ENCODE measurements at regions not wholly inside any gene's neighbourhood (a gene's known extent, or its start where the extent isn't known, plus 50 kb on each side); places are given as distances from the start of the nearest gene placed in this dataset.

DNA sequence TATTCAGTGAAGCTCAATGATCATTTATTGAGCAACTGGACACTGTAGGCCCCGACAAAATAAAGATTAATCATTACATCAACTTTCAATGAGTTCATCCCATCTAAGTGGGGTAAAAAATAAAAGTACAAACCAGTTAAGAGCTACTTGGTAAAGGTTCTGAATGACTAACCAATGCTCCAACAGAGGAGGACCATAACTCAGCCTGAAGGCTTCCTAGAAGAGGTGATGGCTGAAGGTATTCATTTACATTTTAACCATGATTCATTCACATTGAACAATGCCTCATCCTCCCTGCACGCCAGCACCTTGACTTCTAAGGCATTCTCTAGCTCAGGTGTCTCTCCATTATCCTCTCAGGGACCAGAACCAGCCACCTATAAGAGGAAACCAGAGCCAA lies 201.4 kb downstream of the ZNF462 start:
- FAIRE-seq = no peak
- no peak for DNase-seq (ENCODE audit: insufficient read length, low spot score)
- no peak for TF ChIP-seq POLR2A (IDR thresholded peaks at IDR 0.05; ENCODE audit: low read depth, low read length)

GRCh38 chr9:107065549-107065948 lies 202.6 kb downstream of the ZNF462 start:
- no peak for TF ChIP-seq POLR2A (IDR thresholded peaks at IDR 0.05; ENCODE audit: low read depth, low read length)
- FAIRE-seq (no peak), DNase-seq (ENCODE audit: insufficient read length, low spot score) (no peak)

GRCh38 chr9:107067739-107068416 lies 204.9 kb downstream of the ZNF462 start:
- FAIRE-seq (no peak), DNase-seq (ENCODE audit: insufficient read length, low spot score) (no peak)
- TF ChIP-seq POLR2A (IDR thresholded peaks at IDR 0.05; ENCODE audit: low read depth, low read length) = no peak

GRCh38 chr9:107068581-107068980 lies 205.6 kb downstream of the ZNF462 start:
- no peak for FAIRE-seq
- TF ChIP-seq POLR2A (IDR thresholded peaks at IDR 0.05; ENCODE audit: low read depth, low read length) = no peak
- no peak for DNase-seq (ENCODE audit: insufficient read length, low spot score)

- DNase-seq (ENCODE audit: insufficient read length, low spot score) = no peak
- no peak for TF ChIP-seq POLR2A (IDR thresholded peaks at IDR 0.05; ENCODE audit: low read depth, low read length)
- FAIRE-seq = no peak
These were observed 207.6 kb downstream of the ZNF462 start for GRCh38 chr9:107070586-107070985.

DNA sequence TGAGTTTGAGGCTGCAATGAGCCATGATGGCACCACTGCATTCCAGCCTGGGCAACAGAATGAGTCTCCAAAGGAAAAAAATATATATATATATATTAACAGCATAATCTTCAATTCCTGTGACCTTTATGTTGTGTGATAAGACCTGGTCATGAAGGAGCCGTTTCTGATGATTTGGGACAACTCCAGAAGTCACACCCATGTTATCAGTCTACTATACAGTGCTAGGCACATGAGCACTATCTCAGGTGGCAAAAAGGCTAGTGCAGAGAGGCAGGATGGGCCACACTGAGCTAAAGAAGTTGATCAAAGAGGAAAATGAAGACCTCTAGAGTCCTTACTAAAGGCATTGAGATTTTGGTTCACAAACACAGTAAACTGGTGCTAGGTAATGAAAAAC lies 205.0 kb upstream of the RAD23B start:
- TF ChIP-seq POLR2A (IDR thresholded peaks at IDR 0.05; ENCODE audit: low read depth, low read length) = no peak
- DNase-seq (ENCODE audit: insufficient read length, low spot score) (no peak), FAIRE-seq (no peak)

DNA sequence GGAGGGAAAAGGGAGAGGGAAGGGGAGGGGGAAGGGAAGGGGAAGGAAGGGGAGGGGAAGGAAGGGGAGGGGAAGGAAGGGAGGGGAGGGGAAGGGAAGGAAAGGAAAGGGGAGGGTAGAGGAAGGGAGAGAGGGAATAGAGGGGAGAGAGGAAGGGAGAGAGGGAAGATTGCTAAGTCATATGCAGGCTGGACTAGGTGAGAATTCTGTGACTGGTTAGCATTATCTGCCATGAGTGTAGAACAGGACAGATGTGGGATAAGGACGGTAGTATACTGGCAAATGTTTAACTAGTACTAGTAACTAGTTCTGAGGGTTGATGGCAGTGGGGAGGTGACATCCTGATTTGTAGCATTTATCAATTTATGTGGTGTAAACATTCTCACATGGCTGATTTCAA lies 203.5 kb upstream of the RAD23B start:
- no peak for TF ChIP-seq POLR2A (IDR thresholded peaks at IDR 0.05; ENCODE audit: low read depth, low read length)
- peak; percentile 15 for FAIRE-seq
- DNase-seq (ENCODE audit: insufficient read length, low spot score) = no peak

DNA sequence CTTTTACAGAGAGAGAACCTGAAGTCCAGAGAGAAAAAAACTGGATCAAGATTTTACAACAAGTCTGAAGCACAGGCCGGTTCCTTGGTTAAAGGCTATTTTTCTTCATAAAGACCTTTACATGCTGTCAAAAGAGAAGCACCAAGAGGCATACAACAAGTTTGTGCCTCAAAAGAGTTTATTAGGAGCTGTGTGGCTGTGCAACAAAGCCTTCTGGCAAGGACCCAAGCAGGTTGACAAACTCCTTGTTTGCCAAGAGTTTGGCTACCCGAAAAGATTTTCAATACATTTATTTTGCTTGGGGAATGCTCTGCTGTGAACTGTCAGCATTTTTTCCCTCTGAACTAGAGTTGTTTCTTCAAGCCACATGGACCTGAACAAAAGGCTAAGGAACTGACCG lies 202.9 kb upstream of the RAD23B start:
- DNase-seq (ENCODE audit: insufficient read length, low spot score) (no peak), FAIRE-seq (no peak)
- TF ChIP-seq POLR2A (IDR thresholded peaks at IDR 0.05; ENCODE audit: low read depth, low read length) = no peak

- DNase-seq (ENCODE audit: insufficient read length, low spot score) (no peak), FAIRE-seq (no peak)
- no peak for TF ChIP-seq POLR2A (IDR thresholded peaks at IDR 0.05; ENCODE audit: low read depth, low read length)
These were observed 196.6 kb upstream of the RAD23B start for GRCh38 chr9:107086460-107086859.

DNA sequence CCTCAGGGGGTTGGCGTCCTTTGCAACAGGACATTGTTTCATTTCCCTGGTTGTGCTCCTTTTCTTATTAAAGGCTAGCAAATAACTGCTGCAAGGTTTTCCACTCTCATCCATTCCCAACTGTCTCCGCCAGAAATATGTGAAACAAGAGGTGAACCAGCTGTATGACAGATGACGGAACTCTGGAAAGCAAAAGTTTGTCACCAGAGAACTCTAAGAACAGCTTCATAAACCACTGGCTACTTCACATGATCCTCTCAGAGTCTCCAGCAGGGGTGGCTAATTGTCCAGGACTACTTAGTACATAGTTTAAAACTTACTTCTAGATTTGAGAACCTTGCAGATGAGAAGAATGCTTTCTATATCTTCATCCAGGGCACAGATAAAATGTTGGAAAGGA lies 195.9 kb upstream of the RAD23B start:
- DNase-seq (ENCODE audit: insufficient read length, low spot score) (no peak), FAIRE-seq (peak; percentile 66)
- no peak for TF ChIP-seq POLR2A (IDR thresholded peaks at IDR 0.05; ENCODE audit: low read depth, low read length)

GRCh38 chr9:107090218-107090617 lies 192.9 kb upstream of the RAD23B start:
- DNase-seq (ENCODE audit: insufficient read length, low spot score) = no peak
- TF ChIP-seq POLR2A (IDR thresholded peaks at IDR 0.05; ENCODE audit: low read depth, low read length) = no peak
- no peak for FAIRE-seq

DNA sequence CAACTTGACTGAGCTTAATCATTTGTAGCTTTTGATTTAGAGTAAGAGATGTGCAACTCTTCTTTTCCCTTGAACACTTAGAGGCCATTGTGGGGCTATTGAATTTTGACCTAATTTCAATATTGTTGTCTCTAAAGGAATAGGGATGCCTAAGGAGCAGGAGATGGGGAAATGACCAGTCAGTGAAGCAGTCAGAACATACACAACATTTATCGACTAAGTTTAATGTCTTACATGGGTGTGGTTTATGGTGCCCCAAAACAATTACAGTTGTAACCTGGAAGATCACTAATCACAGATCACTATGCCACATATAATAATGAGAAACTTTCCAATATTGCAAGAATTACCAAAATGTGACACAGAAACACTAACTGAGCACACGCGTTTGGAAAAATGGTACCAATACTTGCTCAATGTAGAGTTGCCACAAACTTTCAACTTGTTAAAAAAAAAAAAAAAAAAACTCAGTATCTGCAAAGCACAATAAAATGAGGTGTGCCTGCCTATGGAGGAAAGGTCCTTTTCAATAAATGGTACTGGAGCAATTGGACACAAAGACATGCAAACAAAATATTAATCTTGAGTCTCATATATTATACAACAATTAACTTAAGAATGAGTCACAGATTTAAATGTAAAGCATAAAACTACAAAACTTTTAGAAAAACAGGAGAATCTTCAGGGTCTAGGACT lies 189.6 kb upstream of the RAD23B start:
- peak; percentile 62 for FAIRE-seq
- TF ChIP-seq POLR2A (IDR thresholded peaks at IDR 0.05; ENCODE audit: low read depth, low read length) = no peak
- no peak for DNase-seq (ENCODE audit: insufficient read length, low spot score)

DNA sequence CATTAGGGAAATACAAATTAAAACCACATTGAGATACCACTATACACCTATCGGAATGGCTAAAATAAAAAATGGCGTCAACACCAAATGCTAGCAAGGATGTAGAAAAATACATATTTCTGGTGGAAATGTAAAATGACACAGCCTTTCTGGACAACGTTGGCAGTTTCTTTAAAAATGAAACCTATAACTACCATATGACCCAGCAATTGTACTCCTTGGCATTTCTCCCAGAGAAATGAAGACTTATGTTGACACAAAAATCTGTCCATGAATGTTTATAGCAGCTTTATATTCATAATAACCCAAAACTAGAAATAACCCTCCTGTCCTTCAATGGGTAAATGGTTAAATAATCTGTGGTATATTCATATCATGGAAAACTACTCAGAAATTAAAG lies 188.7 kb upstream of the RAD23B start:
- no peak for TF ChIP-seq POLR2A (IDR thresholded peaks at IDR 0.05; ENCODE audit: low read depth, low read length)
- FAIRE-seq = peak; percentile 72
- DNase-seq (ENCODE audit: insufficient read length, low spot score) = no peak

DNA sequence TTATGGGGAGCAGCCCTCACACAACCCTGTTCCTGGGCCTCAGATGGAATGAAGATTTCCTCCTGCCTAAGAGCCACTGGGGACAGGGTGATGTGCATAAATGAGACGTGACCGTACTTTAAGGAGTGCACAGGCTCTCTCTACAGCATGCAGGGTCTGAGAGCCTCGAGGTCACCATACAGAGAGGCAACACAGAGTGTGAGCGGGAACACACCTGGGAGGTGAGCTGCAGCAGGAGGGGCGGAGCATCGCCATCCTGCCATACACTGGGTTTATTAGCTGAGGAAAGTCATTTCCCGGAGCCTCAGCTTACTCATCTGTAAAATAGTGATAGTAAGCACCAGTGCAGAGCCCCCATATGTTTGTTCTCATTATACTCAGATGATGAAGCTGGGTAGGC lies 182.5 kb upstream of the RAD23B start:
- DNase-seq (ENCODE audit: insufficient read length, low spot score) (no peak), FAIRE-seq (no peak)
- no peak for TF ChIP-seq POLR2A (IDR thresholded peaks at IDR 0.05; ENCODE audit: low read depth, low read length)

DNA sequence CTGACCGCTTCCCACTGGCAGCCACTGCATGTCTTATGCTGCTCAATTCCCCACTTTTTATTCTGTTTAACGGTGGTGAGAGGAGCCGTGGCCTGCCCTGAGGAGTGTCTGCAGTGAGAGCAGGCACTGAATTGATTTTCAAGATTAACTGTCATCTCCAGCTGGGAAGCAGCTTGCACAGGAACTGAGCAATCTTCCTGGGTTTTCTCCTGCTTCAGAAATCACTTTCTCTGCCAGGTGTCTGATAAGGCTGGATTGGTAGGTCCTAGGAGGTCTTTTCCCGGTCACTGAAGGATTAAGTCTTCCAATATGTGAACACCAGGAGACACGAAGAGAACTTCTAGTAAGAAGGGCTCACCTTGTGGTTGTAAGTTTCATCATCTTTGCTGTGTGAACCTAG lies 181.1 kb upstream of the RAD23B start:
- DNase-seq (ENCODE audit: insufficient read length, low spot score) (no peak), FAIRE-seq (no peak)
- no peak for TF ChIP-seq POLR2A (IDR thresholded peaks at IDR 0.05; ENCODE audit: low read depth, low read length)
